GM23338 (cell line): ENCODE measurements at regions not wholly inside any gene's neighbourhood (a gene's known extent, or its start where the extent isn't known, plus 50 kb on each side); places are given as distances from the start of the nearest gene placed in this dataset.

Experiments used
- ATAC-seq: fragments of 200-7000 bp; cut with Tn5 transposase; 3 replicates; pipeline ENCODE4 v1.9.1; 2020
- DNase-seq: peaks from one replicate; pipeline ENCODE4 v3.0.0-alpha.2; 2015; ENCODE audit warnings: low spot score
- H2AFZ ChIP-seq: fragments of 200-600 bp; sonication (generic); 2 replicates; pipeline ENCODE4 v1.8.0; 2016; ENCODE audit warnings: antibody characterized with exemption, mild to moderate bottlenecking, moderate library complexity
- H3F3A ChIP-seq: fragments of 200-600 bp; sonication (generic); replicated peaks from 2 replicates; pipeline ENCODE4 v1.8.0; 2017; ENCODE audit warnings: antibody characterized with exemption, mixed run types, low read depth
- H3K27ac ChIP-seq: fragments of 200-600 bp; sonication (generic); 2 replicates; pipeline ENCODE4 v1.6.1; 2016; ENCODE audit warnings: low read depth
- H3K27me3 ChIP-seq: fragments of 200-600 bp; sonication (generic); 2 replicates; pipeline ENCODE4 v1.8.0; 2016; ENCODE audit warnings: mild to moderate bottlenecking, mixed run types, moderate library complexity; ENCODE audit not compliant: insufficient read depth
- H3K36me3 ChIP-seq: fragments of 200-600 bp; sonication (generic); 2 replicates; pipeline ENCODE4 v1.8.0; 2016; ENCODE audit warnings: mild to moderate bottlenecking; ENCODE audit not compliant: insufficient read depth
- H3K4me1 ChIP-seq: fragments of 200-600 bp; sonication (generic); 2 replicates; pipeline ENCODE4 v1.8.0; 2016; ENCODE audit warnings: mild to moderate bottlenecking, moderate library complexity; ENCODE audit not compliant: insufficient read depth
- H3K4me2 ChIP-seq: fragments of 200-600 bp; sonication (generic); 2 replicates; pipeline ENCODE4 v1.7.1; 2017; ENCODE audit warnings: mixed run types
- H3K4me3 ChIP-seq: fragments of 200-600 bp; sonication (generic); 2 replicates; pipeline ENCODE4 v1.6.1; 2016; ENCODE audit warnings: mixed run types
- H3K79me2 ChIP-seq: fragments of 200-600 bp; sonication (generic); replicated peaks from 2 replicates; pipeline ENCODE4 v1.8.0; 2017; ENCODE audit warnings: mild to moderate bottlenecking; ENCODE audit not compliant: insufficient read depth
- H3K9me2 ChIP-seq: fragments of 200-600 bp; sonication (generic); 2 replicates; pipeline ENCODE4 v1.8.0; 2017; ENCODE audit not compliant: insufficient read depth
- H4K20me1 ChIP-seq: fragments of 200-600 bp; sonication (generic); replicated peaks from 2 replicates; pipeline ENCODE4 v1.8.0; 2017; ENCODE audit warnings: mild to moderate bottlenecking; ENCODE audit not compliant: insufficient read depth
- H3K27ac Mint-ChIP-seq: 2 replicates; pipeline ENCODE4 v1.8.0; 2020; ENCODE audit warnings: inconsistent platforms, mild to moderate bottlenecking, moderate library complexity, mixed read lengths
- H3K27me3 Mint-ChIP-seq: 3 replicates; pipeline ENCODE4 v1.8.0; 2022; ENCODE audit warnings: low read depth, mild to moderate bottlenecking, moderate library complexity, mixed read lengths, inconsistent platforms; ENCODE audit not compliant: insufficient read depth, poor library complexity
- H3K36me3 Mint-ChIP-seq: 3 replicates; pipeline ENCODE4 v1.8.0; 2021; ENCODE audit warnings: low read depth, mild to moderate bottlenecking, inconsistent platforms, moderate library complexity, mixed read lengths
- H3K4me1 Mint-ChIP-seq: 3 replicates; pipeline ENCODE4 v1.8.0; 2020; ENCODE audit warnings: mild to moderate bottlenecking, inconsistent platforms, mixed read lengths
- H3K4me3 Mint-ChIP-seq: 3 replicates; pipeline ENCODE4 v1.8.0; 2021; ENCODE audit warnings: moderate library complexity, mild to moderate bottlenecking, inconsistent platforms, mixed read lengths
- H3K9me3 Mint-ChIP-seq: 3 replicates; pipeline ENCODE4 v1.8.0; 2020; ENCODE audit warnings: moderate library complexity, mild to moderate bottlenecking, inconsistent platforms, mixed read lengths
- CREB1 ChIP-seq: fragments of 250-450 bp; sonication (Bioruptor Pico); IDR thresholded peaks from 2 replicates; pipeline ENCODE4 v1.5.0; 2020; ENCODE audit warnings: low read depth, mild to moderate bottlenecking, moderate library complexity
- CTCF ChIP-seq, 2 experiments: fragments of 200-600 bp in 1 of 2; sonication (generic) in 1 of 2; conservative IDR thresholded peaks; 2 replicates each; pipeline versions ENCODE4 v1.5.1 to v1.6.1; 2016 to 2017; ENCODE audit warnings: antibody characterized with exemption in 2 of 2, low read depth in 2 of 2, mild to moderate bottlenecking in 2 of 2, moderate library complexity in 1 of 2
- EZH2phosphoT487 ChIP-seq: fragments of 200-600 bp; sonication (generic); IDR thresholded peaks from one replicate; pipeline ENCODE4 v1.8.1; 2018; ENCODE audit warnings: antibody characterized with exemption; ENCODE audit not compliant: unreplicated experiment
- JUNB ChIP-seq: IDR thresholded peaks from one replicate; pipeline ENCODE4 v1.6.1; 2016; ENCODE audit warnings: antibody characterized with exemption; ENCODE audit not compliant: unreplicated experiment
- NANOG ChIP-seq: IDR thresholded peaks from 2 replicates; pipeline ENCODE4 v1.6.1; 2016; ENCODE audit warnings: antibody characterized with exemption, borderline replicate concordance
- POLR2AphosphoS5 ChIP-seq: IDR thresholded peaks from 2 replicates; pipeline ENCODE4 v1.6.1; 2016; ENCODE audit warnings: antibody characterized with exemption, low read depth
- STAT1 ChIP-seq: IDR thresholded peaks from one replicate; pipeline ENCODE4 v1.6.1; 2016; ENCODE audit warnings: antibody characterized with exemption; ENCODE audit not compliant: unreplicated experiment
- ZNF114 ChIP-seq: fragments of 250-450 bp; sonication (Bioruptor Pico); IDR thresholded peaks from 2 replicates; pipeline ENCODE4 v1.5.0; 2020; ENCODE audit warnings: mild to moderate bottlenecking, moderate library complexity
- ZNF331 ChIP-seq: fragments of 250-450 bp; sonication (Bioruptor Pico); IDR thresholded peaks from 2 replicates; pipeline ENCODE4 v1.5.0; 2020; ENCODE audit warnings: low read depth, mild to moderate bottlenecking, moderate library complexity

GRCh38 chr5:107068782-107069181 is 602.0 kb downstream of the EFNA5 start:
- peaks cover 24% of the 10 kb centered on the region for H3K4me1 Mint-ChIP-seq
- peaks cover 12% of the 10 kb centered on the region; the same call in 2 of the 3 replicates for H3K36me3 Mint-ChIP-seq
- no peak for TF ChIP-seq ZNF114 (CRISPR knock-in tag)
- peak; percentile 85; the same call in 1 of the 2 replicates for TF ChIP-seq NANOG
- no peak for TF ChIP-seq EZH2phosphoT487
- peak; percentile 25 for DNase-seq
- peaks cover 1% of the 10 kb centered on the region for H3K27me3 Mint-ChIP-seq
- peaks cover 28% of the 10 kb centered on the region for H3K4me1 ChIP-seq
- no peaks in the 10 kb centered on the region for H3K27me3 ChIP-seq
- peak overlapping the region; percentile 10; the same call in 1 of the 2 replicates for H3K27ac Mint-ChIP-seq
- peaks cover 18% of the 10 kb centered on the region for H3K9me3 Mint-ChIP-seq
- no peaks in the 10 kb centered on the region for H3F3A ChIP-seq
- H3K4me2 ChIP-seq = peak overlapping the region; percentile 26; the same call in 1 of the 2 replicates
- H4K20me1 ChIP-seq = no peaks in the 10 kb centered on the region
- no peak for ATAC-seq
- H3K27ac ChIP-seq = no peak overlapping the region
- no peaks in the 10 kb centered on the region for H3K9me2 ChIP-seq
- H3K4me3 ChIP-seq = no peak overlapping the region
- H3K36me3 ChIP-seq = no peaks in the 10 kb centered on the region
- H2AFZ ChIP-seq = no peak overlapping the region
- H3K79me2 ChIP-seq = no peaks in the 10 kb centered on the region
- H3K4me3 Mint-ChIP-seq = no peak overlapping the region

GRCh38 chr5:107067395-107067794 is 603.3 kb downstream of the EFNA5 start:
- Mint-ChIP-seq H3K36me3 (peaks cover 12% of the 10 kb centered on the region; the same call in 2 of the 3 replicates), H3K27me3 (peaks cover 1% of the 10 kb centered on the region), H3K4me3 (no peak overlapping the region), H3K4me1 (peaks cover 24% of the 10 kb centered on the region), H3K9me3 (peaks cover 17% of the 10 kb centered on the region), H3K27ac (peak overlapping the region; percentile 25; the same call in 1 of the 2 replicates)
- Histone ChIP-seq H3K27ac (peak overlapping the region; percentile 13; the same call in 1 of the 2 replicates), H3K4me1 (peaks cover 28% of the 10 kb centered on the region), H3K36me3 (no peaks in the 10 kb centered on the region), H3K9me2 (no peaks in the 10 kb centered on the region), H3K4me2 (peak overlapping the region; percentile 7; the same call in 1 of the 2 replicates), H3K4me3 (no peak overlapping the region), H3F3A (no peaks in the 10 kb centered on the region), H2AFZ (peak overlapping the region; percentile 18; the same call in 1 of the 2 replicates), H3K27me3 (no peaks in the 10 kb centered on the region), H4K20me1 (no peaks in the 10 kb centered on the region), H3K79me2 (no peaks in the 10 kb centered on the region)
- DNase-seq = peak; percentile 36
- TF ChIP-seq STAT1 (no peak), NANOG (no peak), CTCF (conservative IDR thresholded peaks at IDR 0.05; ENCODE audit: low read depth in 2 of 2) (peak; percentile 20 to 52; a peak in 2 of 4 replicates), EZH2phosphoT487 (no peak), CREB1 (CRISPR knock-in tag) (no peak)
- ATAC-seq = peak; percentile 89

GRCh38 chr5:107063511-107063910 is 607.2 kb downstream of the EFNA5 start:
- Histone ChIP-seq H4K20me1 (no peaks in the 10 kb centered on the region), H3K36me3 (no peaks in the 10 kb centered on the region), H3K9me2 (no peaks in the 10 kb centered on the region), H3K4me2 (no peak overlapping the region), H3K4me1 (peaks cover 25% of the 10 kb centered on the region), H3K4me3 (no peak overlapping the region), H3K27me3 (no peaks in the 10 kb centered on the region), H3K79me2 (no peaks in the 10 kb centered on the region), H2AFZ (no peak overlapping the region), H3F3A (no peaks in the 10 kb centered on the region), H3K27ac (no peak overlapping the region)
- Mint-ChIP-seq H3K36me3 (no peaks in the 10 kb centered on the region), H3K9me3 (no peaks in the 10 kb centered on the region), H3K4me3 (no peak overlapping the region), H3K27me3 (peaks cover 1% of the 10 kb centered on the region), H3K4me1 (peaks cover 26% of the 10 kb centered on the region), H3K27ac (no peak overlapping the region)
- DNase-seq (no peak), ATAC-seq (no peak)
- TF ChIP-seq ZNF331 (no peak), JUNB (no peak), POLR2AphosphoS5 (no peak), EZH2phosphoT487 (no peak), NANOG (no peak)
